ENCODE measurements at regions not wholly inside any gene's neighbourhood (a gene's known extent, or its start where the extent isn't known, plus 50 kb on each side); places are given as distances from the start of the nearest gene placed in this dataset.

GRCh38 chr2:18436503-18437005 lies 123.9 kb downstream of the RDH14 start:
- TF ChIP-seq CTCF (IDR thresholded peaks at IDR 0.05; ENCODE audit: insufficient read depth, low read length, poor library complexity, severe bottlenecking) (no peak), EZH2phosphoT487 (conservative IDR thresholded peaks at IDR 0.05; ENCODE audit: low read length) (no peak)
